GM19395 (cell line): ENCODE measurements at regions not wholly inside any gene's neighbourhood (a gene's known extent, or its start where the extent isn't known, plus 50 kb on each side); places are given as distances from the start of the nearest gene placed in this dataset.

ENCODE experiments used
- ATAC-seq: cut with Tn5 transposase; IDR thresholded peaks from one replicate; pipeline ENCODE4 v1.9.1; 2021; ENCODE audit warnings: mild to moderate bottlenecking, moderate library complexity; ENCODE audit not compliant: unreplicated experiment

DNA sequence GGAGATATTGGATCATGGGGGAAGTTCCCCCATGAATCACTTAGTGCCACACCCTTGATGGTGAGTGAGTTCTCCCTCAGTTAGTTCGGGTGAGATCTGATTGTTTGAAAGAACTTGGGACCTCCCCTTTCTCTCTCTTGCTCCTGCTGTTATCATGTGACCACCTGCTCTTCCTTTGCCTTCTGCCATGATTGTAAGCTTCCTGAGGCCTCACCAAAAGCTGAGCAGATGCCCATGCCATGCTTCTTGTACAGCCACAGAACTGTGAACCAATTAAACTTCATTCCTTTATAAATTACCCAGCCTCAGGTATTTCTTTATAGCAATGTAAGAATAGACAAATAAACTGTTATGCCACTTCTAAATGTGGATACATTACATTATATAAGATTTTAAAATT lies 686.7 kb upstream of the MARCKS start:
- ATAC-seq = no peak

GRCh38 chr6:113171882-113172281 lies 685.3 kb upstream of the MARCKS start:
- no peak for ATAC-seq

DNA sequence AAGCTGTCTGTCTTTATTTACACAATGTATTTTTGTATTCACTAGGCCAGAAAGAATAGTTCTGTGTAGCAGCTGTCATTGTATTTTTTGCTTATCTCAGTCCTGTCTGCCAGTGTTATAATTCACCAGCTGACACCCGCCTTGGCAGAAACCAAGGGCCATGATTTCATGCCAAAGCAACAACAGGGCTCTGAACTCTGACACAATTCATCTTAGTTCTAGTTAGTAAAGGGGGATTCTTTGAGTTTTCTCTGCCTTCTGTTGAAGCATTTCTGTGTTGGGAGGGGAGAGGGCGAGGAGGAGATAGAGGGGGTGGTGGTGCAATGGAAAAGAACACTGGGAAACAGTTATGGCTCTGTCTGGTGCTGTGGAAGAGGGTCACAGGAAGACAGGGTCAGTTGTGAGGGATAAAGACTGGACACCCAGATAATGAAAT lies 684.6 kb upstream of the MARCKS start:
- no peak for ATAC-seq

DNA sequence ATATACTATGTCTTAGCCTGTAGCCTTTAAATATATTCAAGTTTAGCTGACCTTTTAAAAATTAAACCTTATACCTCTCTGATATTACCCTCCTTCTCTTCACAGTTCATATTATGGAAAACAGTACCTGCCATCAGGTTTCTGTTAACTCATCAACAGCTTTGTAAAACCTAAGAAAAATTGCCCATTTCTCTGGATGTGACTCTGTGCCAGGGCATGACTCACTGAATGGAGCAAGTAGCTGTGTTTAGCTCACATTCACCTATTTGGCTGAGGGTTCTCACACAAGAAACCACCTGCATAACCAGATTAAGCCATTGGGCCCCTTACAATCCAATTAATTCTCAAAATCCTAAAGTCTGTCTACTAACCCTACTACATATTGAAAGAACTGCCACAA lies 678.8 kb upstream of the MARCKS start:
- no peak for ATAC-seq

DNA sequence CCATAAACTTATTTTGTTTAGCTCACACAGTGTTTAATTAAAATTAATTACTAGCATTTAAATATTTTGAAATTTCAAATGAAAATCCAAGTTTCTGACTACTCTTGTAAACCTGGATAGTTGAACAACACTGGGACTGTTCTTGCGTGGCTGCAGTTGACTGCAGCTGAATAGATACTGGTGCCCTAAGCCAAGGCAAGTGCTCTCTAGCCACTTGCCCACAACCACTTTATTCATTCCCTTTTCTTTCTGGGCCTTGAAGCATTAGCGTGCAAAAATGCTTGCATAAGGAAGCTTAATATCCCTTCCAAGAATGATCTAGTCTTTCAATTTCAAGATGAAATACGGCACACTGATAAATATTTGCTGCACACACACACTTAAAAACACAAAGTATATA lies 676.0 kb upstream of the MARCKS start:
- ATAC-seq = no peak

- no peak for ATAC-seq
These were observed 674.6 kb upstream of the MARCKS start for GRCh38 chr6:113182370-113183141.

GRCh38 chr6:113184291-113184690 lies 672.9 kb upstream of the MARCKS start:
- ATAC-seq = no peak

DNA sequence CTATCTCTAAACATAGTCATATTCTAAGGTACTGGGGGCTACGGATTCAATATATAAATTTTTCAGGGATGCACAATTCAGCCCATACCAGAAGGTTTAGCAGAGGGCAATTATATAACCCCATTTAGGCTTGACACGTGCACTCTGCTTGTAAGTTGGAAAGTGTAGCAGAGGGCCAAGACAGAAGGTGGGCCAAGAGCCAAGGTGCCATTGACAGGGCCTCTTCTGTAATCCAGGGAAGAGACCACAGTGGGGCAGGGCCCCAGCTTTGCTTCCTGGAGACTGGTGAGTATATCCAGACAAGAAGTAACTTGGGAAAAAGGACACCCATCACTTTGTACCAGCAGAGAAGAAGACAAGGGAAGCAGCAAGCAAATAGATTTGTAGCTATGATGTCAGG lies 672.4 kb upstream of the MARCKS start:
- no peak for ATAC-seq

GRCh38 chr6:113185299-113185698 lies 671.8 kb upstream of the MARCKS start:
- ATAC-seq = no peak

- no peak for ATAC-seq
These were observed 669.5 kb upstream of the MARCKS start for GRCh38 chr6:113187661-113188060.

GRCh38 chr6:113188962-113189361 lies 668.2 kb upstream of the MARCKS start:
- ATAC-seq = no peak

GRCh38 chr6:113190170-113190569 lies 667.0 kb upstream of the MARCKS start:
- no peak for ATAC-seq

DNA sequence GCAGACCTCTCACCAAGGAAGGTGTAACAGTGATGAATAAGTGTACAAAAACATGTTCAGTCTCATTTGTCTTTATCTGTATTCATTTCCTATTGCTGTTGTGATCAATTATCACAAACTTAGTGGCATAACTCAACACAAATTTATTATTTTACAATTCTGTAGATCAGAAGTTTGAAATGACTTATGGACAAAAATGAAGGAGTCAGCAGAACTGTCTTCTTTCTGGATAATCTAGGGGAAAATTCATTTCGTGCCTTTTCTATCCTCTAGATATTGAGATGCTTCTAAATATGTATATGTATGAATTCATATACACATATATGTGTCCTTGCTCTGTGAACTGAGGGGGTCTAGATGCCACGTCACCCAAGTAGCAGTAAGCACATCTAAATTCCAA lies 663.1 kb upstream of the MARCKS start:
- no peak for ATAC-seq

DNA sequence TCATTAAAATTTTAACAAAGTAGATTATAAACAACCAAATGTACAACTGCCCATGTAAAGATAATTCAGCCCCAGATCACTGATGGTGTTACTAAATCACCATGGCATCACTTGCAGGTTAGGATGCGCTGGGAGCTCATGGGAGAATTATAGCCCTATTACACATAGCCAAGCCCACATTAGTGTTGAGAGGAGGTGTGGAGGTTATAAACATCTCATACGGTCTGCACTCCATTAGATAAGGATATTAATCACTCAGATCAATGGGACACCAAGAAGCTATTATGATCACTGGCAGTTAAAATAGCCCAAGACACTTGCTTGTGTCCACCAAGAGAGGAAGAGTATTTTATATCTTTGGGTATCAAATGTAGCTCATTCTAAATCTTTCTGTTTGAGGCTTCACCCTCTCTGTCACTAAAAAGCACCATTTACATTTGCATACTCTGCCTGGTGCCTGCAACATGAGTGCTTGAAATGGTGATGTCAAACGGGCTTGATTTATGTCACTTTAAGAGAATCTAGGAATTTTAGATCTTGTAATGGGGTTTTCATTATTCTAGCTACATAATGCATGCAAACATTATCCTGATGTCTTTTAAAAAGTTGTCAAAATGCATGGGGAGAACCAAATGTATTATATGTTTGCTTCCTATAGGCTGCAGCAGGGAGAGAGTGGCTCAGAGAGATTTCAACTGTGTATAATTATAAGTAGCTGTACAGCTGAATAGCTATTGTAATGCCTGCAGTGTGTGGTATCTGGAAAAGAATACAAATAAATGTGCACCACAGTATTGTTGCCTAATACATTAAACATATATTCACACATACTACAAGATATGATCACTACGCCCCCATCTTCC lies 654.1 kb upstream of the MARCKS start:
- ATAC-seq = no peak

- no peak for ATAC-seq
These were observed 653.4 kb upstream of the MARCKS start for GRCh38 chr6:113203715-113204110.

- no peak for ATAC-seq
These were observed 651.6 kb upstream of the MARCKS start for GRCh38 chr6:113205553-113205952.

DNA sequence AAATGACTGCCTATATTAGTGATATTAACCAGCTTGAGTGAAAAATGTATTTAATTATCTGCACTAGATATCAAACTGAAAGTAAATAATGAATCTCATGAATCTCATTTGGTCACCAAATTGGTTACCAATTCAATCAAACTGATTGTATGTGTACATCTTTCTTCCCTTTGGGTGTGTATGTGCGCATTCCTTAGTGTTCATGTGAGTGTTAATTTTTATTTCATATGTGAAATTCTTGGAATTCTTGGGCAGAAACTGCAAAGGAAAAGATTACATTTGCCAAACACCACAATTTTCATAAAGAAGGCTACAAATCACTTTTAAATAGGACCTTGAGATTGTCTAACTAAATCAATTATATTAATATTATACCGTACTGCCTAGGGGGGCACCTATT lies 648.4 kb upstream of the MARCKS start:
- ATAC-seq = no peak

GRCh38 chr6:113209315-113209714 lies 647.8 kb upstream of the MARCKS start:
- ATAC-seq = no peak

DNA sequence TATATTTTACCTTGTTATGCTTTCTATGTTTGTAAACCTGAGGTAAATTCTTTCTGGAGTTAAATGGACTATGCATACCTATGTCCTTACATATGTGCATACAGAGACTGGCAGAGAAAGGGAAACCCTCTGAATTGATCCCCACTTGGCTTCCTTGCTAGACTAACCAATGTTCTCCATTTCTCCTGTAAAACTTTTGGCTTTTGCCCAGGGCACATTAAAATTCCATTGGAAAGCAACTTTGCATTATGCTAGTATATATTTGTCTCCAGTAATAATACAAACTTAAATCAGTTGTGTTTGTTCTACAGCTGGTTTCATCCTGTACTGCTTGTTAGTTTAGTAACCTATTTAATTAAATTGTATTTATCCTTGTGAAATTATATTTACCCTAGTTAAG lies 646.0 kb upstream of the MARCKS start:
- ATAC-seq = no peak

DNA sequence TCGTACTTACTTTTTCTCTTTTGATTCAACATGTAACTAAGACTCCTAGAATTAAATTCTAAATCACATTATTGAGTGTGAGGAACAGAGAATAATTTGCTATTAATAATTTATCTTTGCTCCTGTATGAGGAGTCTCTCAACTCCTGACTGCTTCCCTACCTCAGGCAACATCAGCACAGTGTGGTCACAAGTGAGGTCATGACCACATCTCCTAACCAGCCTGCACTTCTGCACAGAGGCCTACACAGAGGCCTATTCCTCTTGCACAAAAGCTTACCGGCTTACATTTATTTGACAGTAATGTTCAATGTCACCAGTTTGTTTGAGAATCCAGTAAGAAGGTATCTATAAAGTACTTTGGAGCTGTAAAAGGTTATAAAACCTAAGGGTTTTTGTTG lies 637.4 kb upstream of the MARCKS start:
- no peak for ATAC-seq

- no peak for ATAC-seq
These were observed 636.3 kb upstream of the MARCKS start for GRCh38 chr6:113220832-113221231.

- ATAC-seq = no peak
These were observed 635.3 kb upstream of the MARCKS start for GRCh38 chr6:113221850-113222249.
